CD4-positive, alpha-beta T cell treated with Interleukin-12 subunit alpha and Interleukin-12 subunit beta, for 1 hour (primary cell): ENCODE measurements at regions not wholly inside any gene's neighbourhood (a gene's known extent, or its start where the extent isn't known, plus 50 kb on each side); places are given as distances from the start of the nearest gene placed in this dataset.
"Not testable (repeated sequence)": the region's sequence is repeated elsewhere in the genome, so short reads cannot be mapped to it uniquely, and the experiment has no call there.

Experiments
- DNase-seq: peaks from one replicate; pipeline ENCODE4 v3.0.0-alpha.2; 2020

- DNase-seq, result no peak
These were observed 126.5 kb upstream of the MTPN start for GRCh38 chr7:136103545-136104268.

- no peak for DNase-seq
These were observed 125.7 kb upstream of the MTPN start for GRCh38 chr7:136102881-136103280.

- not testable (repeated sequence) for DNase-seq
These were observed 115.6 kb upstream of the MTPN start for GRCh38 chr7:136092714-136093113.

- DNase-seq, result no peak
These were observed 110.7 kb upstream of the MTPN start for GRCh38 chr7:136087881-136088280.

- peak; percentile 54 for DNase-seq
These were observed 109.6 kb upstream of the MTPN start for GRCh38 chr7:136086712-136087111.

- no peak for DNase-seq
These were observed 102.8 kb upstream of the MTPN start for GRCh38 chr7:136079934-136080333.

- DNase-seq, result no peak
These were observed 102.3 kb upstream of the MTPN start for GRCh38 chr7:136079478-136079892.

- no peak for DNase-seq
These were observed 101.9 kb upstream of the MTPN start for GRCh38 chr7:136079066-136079465.

- no peak for DNase-seq
These were observed 101.5 kb upstream of the MTPN start for GRCh38 chr7:136078630-136079029.

GRCh38 chr7:136076954-136077353 is 99.8 kb upstream of the MTPN start:
- DNase-seq, result no peak

GRCh38 chr7:136074843-136075242 is 97.7 kb upstream of the MTPN start:
- DNase-seq, result no peak

GRCh38 chr7:136072447-136072846 is 95.3 kb upstream of the MTPN start:
- no peak for DNase-seq

GRCh38 chr7:136070736-136071505 is 93.8 kb upstream of the MTPN start:
- no peak for DNase-seq

- DNase-seq, result no peak
These were observed 92.8 kb upstream of the MTPN start for GRCh38 chr7:136069840-136070529.

GRCh38 chr7:136067277-136067676 is 90.1 kb upstream of the MTPN start:
- DNase-seq, result no peak

- no peak for DNase-seq
These were observed 89.4 kb upstream of the MTPN start for GRCh38 chr7:136066304-136067143.

GRCh38 chr7:136064627-136065237 is 87.6 kb upstream of the MTPN start:
- no peak for DNase-seq

- DNase-seq, result no peak
These were observed 86.9 kb upstream of the MTPN start for GRCh38 chr7:136064081-136064480.

- no peak for DNase-seq
These were observed 86.1 kb upstream of the MTPN start for GRCh38 chr7:136063326-136063666.

- DNase-seq, result no peak
These were observed 85.6 kb upstream of the MTPN start for GRCh38 chr7:136062625-136063325.

GRCh38 chr7:136061433-136061832 is 84.3 kb upstream of the MTPN start:
- no peak for DNase-seq

GRCh38 chr7:136058546-136058945 is 81.4 kb upstream of the MTPN start:
- DNase-seq, result no peak
